Brain microvascular endothelial cell (primary cell): ENCODE measurements at regions not wholly inside any gene's neighbourhood (a gene's known extent, or its start where the extent isn't known, plus 50 kb on each side); places are given as distances from the start of the nearest gene placed in this dataset.
"Not testable (repeated sequence)": the region's sequence is repeated elsewhere in the genome, so short reads cannot be mapped to it uniquely, and the experiment has no call there.

ENCODE experiments used
- DNase-seq: peaks from one replicate; pipeline ENCODE4 v3.0.0-alpha.2; 2020
- H3K27ac ChIP-seq: fragments of 250-450 bp; sonication (Bioruptor Pico); 2 replicates; pipeline ENCODE4 v1.5.1; 2020; ENCODE audit warnings: mild to moderate bottlenecking, moderate library complexity
- H3K27me3 ChIP-seq: fragments of 250-450 bp; sonication (Bioruptor Pico); replicated peaks from 2 replicates; pipeline ENCODE4 v1.5.1; 2020; ENCODE audit warnings: mild to moderate bottlenecking
- H3K36me3 ChIP-seq: fragments of 250-450 bp; sonication (Bioruptor Pico); replicated peaks from 2 replicates; pipeline ENCODE4 v1.5.1; 2020; ENCODE audit warnings: mild to moderate bottlenecking
- H3K4me3 ChIP-seq: 2 replicates; pipeline ENCODE4 v1.5.1; 2011; ENCODE audit warnings: low read depth, mild to moderate bottlenecking, control low read depth, low read length, moderate library complexity
- in situ Hi-C: cut with HindIII; loops from 2 replicates; pipeline ENCODE4 v1.10.0; 2017; ENCODE audit warnings: low sequenced_read_pairs, low pct_ligation_motif_present
- TF ChIP-seq, protein P1 (sequence below): IDR thresholded peaks from 2 replicates; pipeline ENCODE4 v1.5.1; 2011; ENCODE audit warnings: low read depth, mild to moderate bottlenecking, moderate library complexity, low read length, control low read depth, inconsistent platforms; ENCODE audit errors: missing control alignments

DNA sequence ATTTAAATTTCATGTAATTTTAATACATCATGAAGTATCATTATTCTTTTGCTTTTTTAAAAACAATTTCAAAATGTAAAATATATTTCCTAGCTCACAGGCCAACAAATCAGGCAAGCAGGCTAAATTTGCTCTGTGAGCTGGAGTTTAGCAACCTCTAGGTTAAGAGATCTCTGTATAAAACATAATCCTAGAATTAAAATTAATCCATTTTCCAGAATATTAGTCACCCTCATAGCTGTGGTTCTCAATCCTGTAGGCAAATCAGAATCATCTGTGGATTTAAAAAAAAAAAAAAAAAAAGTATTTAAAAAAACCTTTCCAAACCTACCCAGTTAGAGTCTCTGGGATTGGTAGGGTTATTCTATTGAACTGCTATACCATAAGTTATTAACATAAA lies 209.7 kb downstream of the MINAR1 start:
- TF ChIP-seq, protein P1, sequence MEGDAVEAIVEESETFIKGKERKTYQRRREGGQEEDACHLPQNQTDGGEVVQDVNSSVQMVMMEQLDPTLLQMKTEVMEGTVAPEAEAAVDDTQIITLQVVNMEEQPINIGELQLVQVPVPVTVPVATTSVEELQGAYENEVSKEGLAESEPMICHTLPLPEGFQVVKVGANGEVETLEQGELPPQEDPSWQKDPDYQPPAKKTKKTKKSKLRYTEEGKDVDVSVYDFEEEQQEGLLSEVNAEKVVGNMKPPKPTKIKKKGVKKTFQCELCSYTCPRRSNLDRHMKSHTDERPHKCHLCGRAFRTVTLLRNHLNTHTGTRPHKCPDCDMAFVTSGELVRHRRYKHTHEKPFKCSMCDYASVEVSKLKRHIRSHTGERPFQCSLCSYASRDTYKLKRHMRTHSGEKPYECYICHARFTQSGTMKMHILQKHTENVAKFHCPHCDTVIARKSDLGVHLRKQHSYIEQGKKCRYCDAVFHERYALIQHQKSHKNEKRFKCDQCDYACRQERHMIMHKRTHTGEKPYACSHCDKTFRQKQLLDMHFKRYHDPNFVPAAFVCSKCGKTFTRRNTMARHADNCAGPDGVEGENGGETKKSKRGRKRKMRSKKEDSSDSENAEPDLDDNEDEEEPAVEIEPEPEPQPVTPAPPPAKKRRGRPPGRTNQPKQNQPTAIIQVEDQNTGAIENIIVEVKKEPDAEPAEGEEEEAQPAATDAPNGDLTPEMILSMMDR: no peak
- in situ Hi-C loops: no loop called here
- H3K27me3 ChIP-seq: no peaks in the 10 kb centered on the region

GRCh38 chr15:79643393-79643792 lies 211.3 kb downstream of the MINAR1 start:
- no peaks in the 10 kb centered on the region for H3K36me3 ChIP-seq
- in situ Hi-C loops: no loop called here
- DNase-seq: no peak
- TF ChIP-seq, protein P1: no peak
- H3K27ac ChIP-seq: no peak overlapping the region
- no peaks in the 10 kb centered on the region for H3K27me3 ChIP-seq
- H3K4me3 ChIP-seq: no peak overlapping the region

More for the DNA sequence above, 209.7 kb downstream of the MINAR1 start:
- Histone ChIP-seq H3K36me3 (no peaks in the 10 kb centered on the region), H3K4me3 (no peak overlapping the region), H3K27ac (no peak overlapping the region)
- DNase-seq: no peak

- Histone ChIP-seq H3K27ac (no peak overlapping the region), H3K27me3 (no peaks in the 10 kb centered on the region), H3K36me3 (no peaks in the 10 kb centered on the region), H3K4me3 (no peak overlapping the region)
- in situ Hi-C loops: no loop called here
- TF ChIP-seq, protein P1: no peak
- DNase-seq: peak; percentile 69
Measured at GRCh38 chr15:79644091-79644490, 212.0 kb downstream of the MINAR1 start.

DNA sequence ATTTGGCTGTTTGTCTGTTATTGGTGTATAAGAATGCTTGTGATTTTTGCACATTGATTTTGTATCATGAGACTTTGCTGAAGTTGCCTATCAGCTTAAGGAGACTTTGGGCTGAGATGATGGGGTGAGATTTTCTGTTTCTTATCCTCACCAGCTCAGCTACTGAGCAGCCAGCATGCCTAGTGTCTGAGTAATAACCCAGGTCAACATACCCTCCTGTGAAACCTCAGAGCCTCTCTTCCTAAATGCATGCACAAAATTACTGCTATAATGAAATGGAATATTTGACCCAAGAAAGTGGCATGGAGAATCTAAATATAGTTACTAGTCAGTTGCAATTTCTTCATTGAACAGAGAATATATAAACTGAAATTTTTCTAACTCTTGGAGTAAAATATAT lies 220.8 kb downstream of the MINAR1 start:
- H3K27me3 ChIP-seq, in situ Hi-C loops, H3K27ac ChIP-seq, H3K4me3 ChIP-seq, H3K36me3 ChIP-seq: not testable (repeated sequence)
- DNase-seq: peak; percentile 49

GRCh38 chr15:79653533-79653932 lies 221.4 kb downstream of the MINAR1 start:
- Histone ChIP-seq H3K27ac (no peak overlapping the region), H3K27me3 (no peaks in the 10 kb centered on the region), H3K36me3 (no peaks in the 10 kb centered on the region), H3K4me3 (no peak overlapping the region)
- no peak for DNase-seq
- TF ChIP-seq, protein P1: no peak
- in situ Hi-C loops: no loop called here

GRCh38 chr15:79656151-79657000 lies 224.2 kb downstream of the MINAR1 start:
- in situ Hi-C loops: no loop called here
- H3K4me3 ChIP-seq: no peak overlapping the region
- no peaks in the 10 kb centered on the region for H3K27me3 ChIP-seq
- TF ChIP-seq, protein P1: no peak
- no peaks in the 10 kb centered on the region for H3K36me3 ChIP-seq
- no peak for DNase-seq
- H3K27ac ChIP-seq: no peak overlapping the region
